ENCODE measurements at regions not wholly inside any gene's neighbourhood (a gene's known extent, or its start where the extent isn't known, plus 50 kb on each side); places are given as distances from the start of the nearest gene placed in this dataset.

GRCh38 chr1:87720561-87720960 is 391.9 kb downstream of the LMO4 start:
- DNase-seq (ENCODE audit: low read depth): no peak

- DNase-seq (ENCODE audit: low read depth): no peak
Measured at GRCh38 chr1:87723193-87723592, 394.5 kb downstream of the LMO4 start.

GRCh38 chr1:87728169-87728568 is 399.5 kb downstream of the LMO4 start:
- no peak for DNase-seq (ENCODE audit: low read depth)

- no peak for DNase-seq (ENCODE audit: low read depth)
Measured at GRCh38 chr1:87730274-87731216, 401.9 kb downstream of the LMO4 start.

GRCh38 chr1:87733386-87733785 is 404.7 kb downstream of the LMO4 start:
- no peak for DNase-seq (ENCODE audit: low read depth)

- no peak for DNase-seq (ENCODE audit: low read depth)
Measured at GRCh38 chr1:87735750-87736149, 407.1 kb downstream of the LMO4 start.

- DNase-seq (ENCODE audit: low read depth): no peak
Measured at GRCh38 chr1:87739141-87739540, 410.5 kb downstream of the LMO4 start.

- DNase-seq (ENCODE audit: low read depth): no peak
Measured at GRCh38 chr1:87739704-87740103, 411.0 kb downstream of the LMO4 start.

GRCh38 chr1:87743256-87743655 is 414.6 kb downstream of the LMO4 start:
- DNase-seq (ENCODE audit: low read depth): no peak

GRCh38 chr1:87744056-87744455 is 415.4 kb downstream of the LMO4 start:
- no peak for DNase-seq (ENCODE audit: low read depth)

- no peak for DNase-seq (ENCODE audit: low read depth)
Measured at GRCh38 chr1:87744763-87745162, 416.1 kb downstream of the LMO4 start.

- no peak for DNase-seq (ENCODE audit: low read depth)
Measured at GRCh38 chr1:87753366-87753765, 424.7 kb downstream of the LMO4 start.

GRCh38 chr1:87754139-87754538 is 425.5 kb downstream of the LMO4 start:
- DNase-seq (ENCODE audit: low read depth): no peak

GRCh38 chr1:87757676-87758075 is 429.0 kb downstream of the LMO4 start:
- DNase-seq (ENCODE audit: low read depth): no peak

GRCh38 chr1:87759421-87760087 is 430.9 kb downstream of the LMO4 start:
- no peak for DNase-seq (ENCODE audit: low read depth)

- DNase-seq (ENCODE audit: low read depth): no peak
Measured at GRCh38 chr1:87760155-87760554, 431.5 kb downstream of the LMO4 start.

GRCh38 chr1:87760654-87761053 is 432.0 kb downstream of the LMO4 start:
- DNase-seq (ENCODE audit: low read depth): no peak

- no peak for DNase-seq (ENCODE audit: low read depth)
Measured at GRCh38 chr1:87763483-87763882, 434.8 kb downstream of the LMO4 start.

GRCh38 chr1:87765057-87765680 is 436.5 kb downstream of the LMO4 start:
- DNase-seq (ENCODE audit: low read depth): no peak

GRCh38 chr1:87765681-87766070 is 437.0 kb downstream of the LMO4 start:
- no peak for DNase-seq (ENCODE audit: low read depth)

- DNase-seq (ENCODE audit: low read depth): peak; percentile 43
Measured at GRCh38 chr1:87766737-87767136, 438.1 kb downstream of the LMO4 start.

GRCh38 chr1:87778896-87779295 is 450.2 kb downstream of the LMO4 start:
- DNase-seq (ENCODE audit: low read depth): no peak

GRCh38 chr1:87781554-87781953 is 452.9 kb downstream of the LMO4 start:
- no peak for DNase-seq (ENCODE audit: low read depth)
